Neutrophil (primary cell): ENCODE measurements at regions not wholly inside any gene's neighbourhood (a gene's known extent, or its start where the extent isn't known, plus 50 kb on each side); places are given as distances from the start of the nearest gene placed in this dataset.

ENCODE experiments used
- H3K27ac ChIP-seq: fragments of 200-600 bp; sonication (generic); 2 replicates; pipeline ENCODE4 v1.5.1; 2016; ENCODE audit warnings: mild to moderate bottlenecking, moderate library complexity
- H3K27me3 ChIP-seq: fragments of 200-600 bp; sonication (generic); 2 replicates; pipeline ENCODE4 v1.6.0; 2016; ENCODE audit warnings: mild to moderate bottlenecking
- H3K36me3 ChIP-seq: fragments of 200-600 bp; sonication (generic); 2 replicates; pipeline ENCODE4 v1.5.1; 2017
- H3K4me1 ChIP-seq, 2 experiments: fragments of 200-600 bp in 1 of 2; sonication (generic) in 1 of 2; 1 replicate in 1 of 2; 2 replicates in 1 of 2; pipeline versions ENCODE4 v1.5.1 to v1.6.1; 2013 to 2016; ENCODE audit warnings: low read depth in 1 of 2, low read length in 1 of 2, mild to moderate bottlenecking in 1 of 2, moderate library complexity in 1 of 2; ENCODE audit not compliant: control insufficient read depth in 1 of 2, insufficient read depth in 1 of 2
- H3K4me3 ChIP-seq, 2 experiments: fragments of 200-600 bp in 1 of 2; sonication (generic) in 1 of 2; 1 replicate in 1 of 2; 2 replicates in 1 of 2; pipeline ENCODE4 v1.5.1; 2013 to 2016; ENCODE audit warnings: low read depth in 1 of 2, low read length in 1 of 2, mild to moderate bottlenecking in 1 of 2, moderate library complexity in 1 of 2
- H3K9me3 ChIP-seq: fragments of 200-600 bp; sonication (generic); 2 replicates; pipeline ENCODE4 v1.5.1; 2016
- TF ChIP-seq, protein P1 (sequence below): fragments of 200-600 bp; sonication (generic); IDR thresholded peaks from 2 replicates; pipeline ENCODE4 v1.5.1; 2016; ENCODE audit warnings: antibody characterized with exemption

DNA sequence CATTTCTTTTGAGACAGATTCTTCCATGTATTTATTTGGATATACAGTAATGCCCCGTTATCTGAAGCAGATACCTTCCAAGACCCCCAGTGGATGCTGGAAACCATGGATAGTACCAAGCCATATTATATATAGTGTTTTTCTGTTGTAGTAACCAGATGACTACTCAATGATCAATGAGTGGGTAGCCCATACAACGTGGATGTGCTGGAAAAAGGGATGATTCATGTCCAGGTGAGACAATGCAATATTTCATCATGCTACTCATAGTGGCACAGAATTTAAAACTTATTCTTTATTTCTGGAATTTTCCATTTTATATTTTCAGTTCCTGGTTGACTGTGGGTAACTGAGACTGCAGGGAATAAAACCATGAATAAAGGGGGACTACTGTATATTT is 427.5 kb downstream of the METTL15 start:
- TF ChIP-seq, protein P1, sequence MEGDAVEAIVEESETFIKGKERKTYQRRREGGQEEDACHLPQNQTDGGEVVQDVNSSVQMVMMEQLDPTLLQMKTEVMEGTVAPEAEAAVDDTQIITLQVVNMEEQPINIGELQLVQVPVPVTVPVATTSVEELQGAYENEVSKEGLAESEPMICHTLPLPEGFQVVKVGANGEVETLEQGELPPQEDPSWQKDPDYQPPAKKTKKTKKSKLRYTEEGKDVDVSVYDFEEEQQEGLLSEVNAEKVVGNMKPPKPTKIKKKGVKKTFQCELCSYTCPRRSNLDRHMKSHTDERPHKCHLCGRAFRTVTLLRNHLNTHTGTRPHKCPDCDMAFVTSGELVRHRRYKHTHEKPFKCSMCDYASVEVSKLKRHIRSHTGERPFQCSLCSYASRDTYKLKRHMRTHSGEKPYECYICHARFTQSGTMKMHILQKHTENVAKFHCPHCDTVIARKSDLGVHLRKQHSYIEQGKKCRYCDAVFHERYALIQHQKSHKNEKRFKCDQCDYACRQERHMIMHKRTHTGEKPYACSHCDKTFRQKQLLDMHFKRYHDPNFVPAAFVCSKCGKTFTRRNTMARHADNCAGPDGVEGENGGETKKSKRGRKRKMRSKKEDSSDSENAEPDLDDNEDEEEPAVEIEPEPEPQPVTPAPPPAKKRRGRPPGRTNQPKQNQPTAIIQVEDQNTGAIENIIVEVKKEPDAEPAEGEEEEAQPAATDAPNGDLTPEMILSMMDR, result no peak
- Histone ChIP-seq H3K4me1 (no peaks in the 10 kb centered on the region), H3K4me3 (no peak overlapping the region), H3K27ac (no peak overlapping the region), H3K36me3 (no peaks in the 10 kb centered on the region), H3K27me3 (no peaks in the 10 kb centered on the region), H3K9me3 (no peaks in the 10 kb centered on the region)

- H3K4me3 ChIP-seq, result no peak overlapping the region
- no peaks in the 10 kb centered on the region for H3K9me3 ChIP-seq
- H3K27ac ChIP-seq, result no peak overlapping the region
- H3K27me3 ChIP-seq, result no peaks in the 10 kb centered on the region
- H3K36me3 ChIP-seq, result no peaks in the 10 kb centered on the region
- TF ChIP-seq, protein P1, result no peak
- H3K4me1 ChIP-seq, result no peaks in the 10 kb centered on the region
Observed at GRCh38 chr11:28529540-28530410, 421.6 kb downstream of the METTL15 start.

GRCh38 chr11:28529046-28529445 is 420.9 kb downstream of the METTL15 start:
- H3K9me3 ChIP-seq, result no peaks in the 10 kb centered on the region
- H3K4me3 ChIP-seq, result no peak overlapping the region
- H3K27ac ChIP-seq, result no peak overlapping the region
- H3K4me1 ChIP-seq, result no peaks in the 10 kb centered on the region
- no peaks in the 10 kb centered on the region for H3K27me3 ChIP-seq
- H3K36me3 ChIP-seq, result no peaks in the 10 kb centered on the region
- TF ChIP-seq, protein P1, result no peak

DNA sequence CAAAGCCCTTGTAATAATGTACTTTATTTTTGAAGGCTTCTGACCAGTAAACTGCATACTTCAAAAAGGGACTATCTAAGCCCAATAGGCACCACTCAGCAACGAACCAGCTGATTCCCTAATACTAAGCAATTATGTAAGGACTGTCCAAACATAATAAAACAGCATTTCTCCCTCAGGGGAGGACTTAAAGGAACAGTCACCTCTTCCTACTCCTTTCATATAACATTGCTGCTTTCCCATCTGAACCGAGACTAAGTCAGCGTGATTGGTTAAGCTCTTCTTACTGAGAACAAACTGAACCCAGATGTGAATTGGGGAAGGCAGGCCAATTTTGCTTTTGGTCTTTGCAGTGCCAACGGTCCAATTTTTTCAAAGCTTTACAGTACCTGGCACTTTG is 420.0 kb downstream of the METTL15 start:
- Histone ChIP-seq H3K36me3 (no peaks in the 10 kb centered on the region), H3K4me3 (no peak overlapping the region), H3K27me3 (no peaks in the 10 kb centered on the region), H3K9me3 (no peaks in the 10 kb centered on the region), H3K4me1 (no peaks in the 10 kb centered on the region), H3K27ac (no peak overlapping the region)
- TF ChIP-seq, protein P1, result no peak

DNA sequence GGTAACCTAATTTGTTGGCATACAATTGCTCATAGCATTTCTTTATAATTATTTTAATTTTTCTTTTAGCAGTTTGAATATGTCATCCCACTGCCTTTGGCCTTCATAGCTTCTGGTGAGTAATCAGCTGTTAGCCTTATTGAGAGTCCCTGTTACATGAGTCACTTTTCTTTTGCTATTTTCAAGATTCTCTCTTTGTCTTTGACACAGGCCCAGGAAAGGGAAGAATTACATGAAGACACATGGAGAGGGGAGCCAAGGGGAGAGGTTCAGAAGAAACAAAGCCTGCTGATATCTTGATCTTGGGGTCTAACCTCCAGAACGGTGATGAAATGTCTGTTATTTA is 418.2 kb downstream of the METTL15 start:
- Histone ChIP-seq H3K4me1 (no peaks in the 10 kb centered on the region), H3K36me3 (no peaks in the 10 kb centered on the region)
- TF ChIP-seq, protein P1, result no peak

More for the DNA sequence above, 418.2 kb downstream of the METTL15 start:
- Histone ChIP-seq H3K27me3 (no peaks in the 10 kb centered on the region), H3K9me3 (no peaks in the 10 kb centered on the region), H3K4me3 (no peak overlapping the region), H3K27ac (no peak overlapping the region)
